Osteoblast (primary cell): ENCODE measurements at regions not wholly inside any gene's neighbourhood (a gene's known extent, or its start where the extent isn't known, plus 50 kb on each side); places are given as distances from the start of the nearest gene placed in this dataset.
A peak's percentile ranks its signal among the peaks of the same experiment; 100 is the strongest.

ENCODE experiments used
- DNase-seq: peaks from one replicate; pipeline ENCODE4 v3.0.0; 2011; ENCODE audit warnings: low spot score, mixed read lengths; ENCODE audit not compliant: insufficient read length; ENCODE audit errors: missing footprints
- H2AFZ ChIP-seq: 2 replicates; pipeline ENCODE4 v1.6.0; 2011; ENCODE audit warnings: mild to moderate bottlenecking, low read length
- H3K27ac ChIP-seq: 2 replicates; pipeline ENCODE4 v1.5.1; 2011; ENCODE audit warnings: mild to moderate bottlenecking, low read depth, low read length, moderate library complexity
- H3K27me3 ChIP-seq: 2 replicates; pipeline ENCODE4 v1.6.0; 2012; ENCODE audit warnings: mild to moderate bottlenecking, control low read depth, inconsistent platforms, low read length, moderate library complexity; ENCODE audit not compliant: insufficient read depth
- H3K36me3 ChIP-seq: 2 replicates; pipeline ENCODE4 v1.5.1; 2011; ENCODE audit warnings: mild to moderate bottlenecking, low read length, control low read depth, moderate library complexity; ENCODE audit not compliant: insufficient read depth
- H3K4me1 ChIP-seq: 2 replicates; pipeline ENCODE4 v1.5.1; 2011; ENCODE audit warnings: mild to moderate bottlenecking, low read length, control low read depth, moderate library complexity; ENCODE audit not compliant: insufficient read depth
- H3K4me2 ChIP-seq: 2 replicates; pipeline ENCODE4 v1.6.0; 2011; ENCODE audit warnings: mild to moderate bottlenecking, low read length; ENCODE audit not compliant: insufficient read depth
- H3K4me3 ChIP-seq: fragments of 200-600 bp; sonication (generic); 3 replicates; pipeline ENCODE4 v1.5.1; 2012; ENCODE audit warnings: mild to moderate bottlenecking, low read length, inconsistent platforms; ENCODE audit not compliant: insufficient read depth
- H3K79me2 ChIP-seq: 2 replicates; pipeline ENCODE4 v1.6.0; 2012; ENCODE audit warnings: mild to moderate bottlenecking, low read length, control low read depth, inconsistent platforms; ENCODE audit not compliant: insufficient read depth
- H3K9me3 ChIP-seq: 2 replicates; pipeline ENCODE4 v1.5.1; 2011; ENCODE audit warnings: low read depth, low read length, control low read depth
- H4K20me1 ChIP-seq: 2 replicates; pipeline ENCODE4 v1.6.0; 2012; ENCODE audit warnings: mild to moderate bottlenecking, low read length, control low read depth; ENCODE audit not compliant: insufficient read depth
- TF ChIP-seq, protein P1 (sequence below): IDR thresholded peaks from 2 replicates; pipeline ENCODE4 v1.5.1; 2011; ENCODE audit warnings: mild to moderate bottlenecking, low read depth, low read length, moderate library complexity; ENCODE audit errors: extremely low read depth

DNA sequence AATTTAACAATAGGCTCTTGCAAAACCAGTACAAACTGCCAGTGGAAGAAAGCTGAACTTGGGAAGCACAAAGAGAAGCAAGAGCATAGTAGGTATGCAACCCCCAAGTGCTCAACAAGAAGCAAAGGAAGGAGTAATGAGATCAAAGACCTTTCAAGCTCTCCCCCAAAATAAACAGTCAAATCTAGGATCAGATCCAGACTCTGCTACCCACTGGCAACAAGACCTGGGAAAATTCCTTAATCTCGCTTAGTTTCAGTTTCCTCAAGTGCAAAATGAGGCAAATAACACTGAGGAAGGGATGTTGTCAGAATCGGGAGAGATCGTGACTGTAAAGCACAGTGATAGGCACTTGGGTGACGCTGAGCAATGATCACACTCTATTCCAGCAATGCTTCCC is 329.2 kb downstream of the TNS1 start:
- Histone ChIP-seq H3K27me3 (no peaks in the 10 kb centered on the region), H4K20me1 (no peaks in the 10 kb centered on the region), H3K4me3 (no peak overlapping the region), H3K79me2 (no peaks in the 10 kb centered on the region), H3K9me3 (no peaks in the 10 kb centered on the region), H2AFZ (peak overlapping the region; percentile 57), H3K27ac (no peak overlapping the region), H3K4me2 (peak overlapping the region; percentile 64), H3K4me1 (peaks cover 20% of the 10 kb centered on the region), H3K36me3 (no peaks in the 10 kb centered on the region)
- TF ChIP-seq, protein P1, sequence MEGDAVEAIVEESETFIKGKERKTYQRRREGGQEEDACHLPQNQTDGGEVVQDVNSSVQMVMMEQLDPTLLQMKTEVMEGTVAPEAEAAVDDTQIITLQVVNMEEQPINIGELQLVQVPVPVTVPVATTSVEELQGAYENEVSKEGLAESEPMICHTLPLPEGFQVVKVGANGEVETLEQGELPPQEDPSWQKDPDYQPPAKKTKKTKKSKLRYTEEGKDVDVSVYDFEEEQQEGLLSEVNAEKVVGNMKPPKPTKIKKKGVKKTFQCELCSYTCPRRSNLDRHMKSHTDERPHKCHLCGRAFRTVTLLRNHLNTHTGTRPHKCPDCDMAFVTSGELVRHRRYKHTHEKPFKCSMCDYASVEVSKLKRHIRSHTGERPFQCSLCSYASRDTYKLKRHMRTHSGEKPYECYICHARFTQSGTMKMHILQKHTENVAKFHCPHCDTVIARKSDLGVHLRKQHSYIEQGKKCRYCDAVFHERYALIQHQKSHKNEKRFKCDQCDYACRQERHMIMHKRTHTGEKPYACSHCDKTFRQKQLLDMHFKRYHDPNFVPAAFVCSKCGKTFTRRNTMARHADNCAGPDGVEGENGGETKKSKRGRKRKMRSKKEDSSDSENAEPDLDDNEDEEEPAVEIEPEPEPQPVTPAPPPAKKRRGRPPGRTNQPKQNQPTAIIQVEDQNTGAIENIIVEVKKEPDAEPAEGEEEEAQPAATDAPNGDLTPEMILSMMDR, result no peak
- no peak for DNase-seq

DNA sequence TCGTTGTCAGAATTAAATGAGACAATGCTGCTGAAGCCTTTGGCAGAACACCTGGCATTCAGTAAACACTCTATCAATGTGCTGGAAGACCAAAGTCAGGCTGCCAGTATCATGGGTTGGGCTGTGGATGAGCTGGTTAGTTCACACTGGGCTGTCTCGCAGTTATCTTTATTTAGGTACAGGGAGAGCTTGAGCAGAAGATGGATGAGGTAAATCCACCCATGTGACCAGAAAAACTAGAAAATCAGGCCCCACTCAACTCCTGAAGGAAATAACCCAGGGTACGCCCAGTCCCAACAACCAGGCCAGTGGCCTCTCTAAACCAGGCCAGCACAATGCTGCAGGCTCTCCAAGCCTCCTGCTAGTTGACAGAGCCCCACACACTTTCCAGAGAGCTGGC is 330.3 kb downstream of the TNS1 start:
- H3K9me3 ChIP-seq, result no peaks in the 10 kb centered on the region
- H3K27me3 ChIP-seq, result no peaks in the 10 kb centered on the region
- H3K79me2 ChIP-seq, result no peaks in the 10 kb centered on the region
- H3K4me2 ChIP-seq, result no peak overlapping the region
- H3K4me3 ChIP-seq, result no peak overlapping the region
- no peaks in the 10 kb centered on the region for H4K20me1 ChIP-seq
- no peak for DNase-seq
- TF ChIP-seq, protein P1, result no peak
- no peak overlapping the region for H2AFZ ChIP-seq
- peaks cover 24% of the 10 kb centered on the region for H3K4me1 ChIP-seq
- no peak overlapping the region for H3K27ac ChIP-seq
- H3K36me3 ChIP-seq, result no peaks in the 10 kb centered on the region

DNA sequence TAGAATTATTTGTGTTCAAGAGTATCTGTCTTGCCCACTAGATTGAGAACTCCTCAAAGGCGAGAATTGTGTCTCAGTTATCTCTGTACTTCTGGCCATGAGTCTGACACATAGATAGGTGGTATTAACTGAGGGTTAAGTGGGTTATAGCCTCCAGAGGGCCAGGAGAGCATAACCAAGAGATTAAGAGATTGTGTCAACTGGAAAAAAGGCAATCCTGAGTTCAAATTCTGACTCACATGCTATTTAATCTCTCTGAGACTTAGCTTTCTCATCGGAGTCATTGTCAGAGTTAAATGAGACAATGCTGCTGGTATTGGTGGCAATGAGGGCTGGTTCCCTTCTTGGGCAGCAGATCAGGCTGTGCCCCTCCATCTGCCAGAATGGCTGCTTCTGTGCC is 330.9 kb downstream of the TNS1 start:
- TF ChIP-seq, protein P1, result no peak
- Histone ChIP-seq H3K4me3 (no peak overlapping the region), H3K9me3 (no peaks in the 10 kb centered on the region), H4K20me1 (no peaks in the 10 kb centered on the region), H2AFZ (no peak overlapping the region), H3K36me3 (no peaks in the 10 kb centered on the region), H3K79me2 (no peaks in the 10 kb centered on the region), H3K4me2 (no peak overlapping the region), H3K4me1 (peaks cover 25% of the 10 kb centered on the region), H3K27me3 (no peaks in the 10 kb centered on the region), H3K27ac (no peak overlapping the region)
- peak; percentile 72 for DNase-seq

DNA sequence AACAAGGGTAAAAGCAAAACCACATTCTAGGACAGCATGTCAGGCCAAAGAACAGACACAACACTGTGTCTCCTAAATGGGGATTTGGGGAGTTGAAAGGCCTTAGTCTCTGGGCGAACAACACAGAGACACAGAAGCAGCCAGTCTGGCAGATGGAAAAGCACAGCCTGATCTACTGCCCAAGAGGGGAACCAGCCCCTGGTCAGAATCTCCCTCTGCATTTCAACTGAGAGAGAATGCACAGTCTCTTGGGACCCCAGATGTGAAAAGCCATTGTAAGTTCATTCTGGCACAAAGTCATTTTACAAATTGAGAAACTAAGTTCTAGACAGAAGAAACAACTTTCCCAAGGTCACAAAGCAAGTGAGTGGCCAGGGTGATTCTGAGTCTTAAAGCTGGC is 331.7 kb downstream of the TNS1 start:
- H3K27me3 ChIP-seq, result no peaks in the 10 kb centered on the region
- H3K79me2 ChIP-seq, result no peaks in the 10 kb centered on the region
- no peak for DNase-seq

More for the DNA sequence above, 331.7 kb downstream of the TNS1 start:
- Histone ChIP-seq H3K4me1 (peaks cover 33% of the 10 kb centered on the region), H3K9me3 (no peaks in the 10 kb centered on the region), H2AFZ (no peak overlapping the region), H3K4me3 (no peak overlapping the region), H3K36me3 (no peaks in the 10 kb centered on the region), H3K27ac (no peak overlapping the region), H4K20me1 (no peaks in the 10 kb centered on the region), H3K4me2 (no peak overlapping the region)
- TF ChIP-seq, protein P1, result no peak
